ENCODE measurements at regions not wholly inside any gene's neighbourhood (a gene's known extent, or its start where the extent isn't known, plus 50 kb on each side); places are given as distances from the start of the nearest gene placed in this dataset.

GRCh38 chr11:8802251-8802650, 108.7 kb upstream of the AKIP1 start:
- no peak for ATAC-seq

GRCh38 chr11:8803973-8804372, 107.0 kb upstream of the AKIP1 start:
- TF ChIP-seq OSR1 (CRISPR knock-in tag; IDR thresholded peaks at IDR 0.05) (no peak), ZFP30 (CRISPR knock-in tag; IDR thresholded peaks at IDR 0.05) (no peak), RARB (CRISPR knock-in tag; IDR thresholded peaks at IDR 0.05) (no peak), TCF4 (CRISPR knock-in tag; IDR thresholded peaks at IDR 0.05; ENCODE audit: borderline replicate concordance) (no peak), ZNF70 (CRISPR knock-in tag; IDR thresholded peaks at IDR 0.05) (no peak), ESRRG (CRISPR knock-in tag; IDR thresholded peaks at IDR 0.05) (no peak), BACH2 (CRISPR knock-in tag; IDR thresholded peaks at IDR 0.05; ENCODE audit: borderline replicate concordance) (no peak), TSHZ2 (CRISPR knock-in tag; IDR thresholded peaks at IDR 0.05) (no peak), POU6F1 (CRISPR knock-in tag; IDR thresholded peaks at IDR 0.05; ENCODE audit: borderline replicate concordance, low read depth) (no peak)
- ATAC-seq, result no peak

More at GRCh38 chr11:8802251-8802650, 108.7 kb upstream of the AKIP1 start:
- TF ChIP-seq ZNF70 (CRISPR knock-in tag; IDR thresholded peaks at IDR 0.05), result no peak
- no peak for TF ChIP-seq CREB5 (CRISPR knock-in tag; IDR thresholded peaks at IDR 0.05; ENCODE audit: low read depth)
- no peak for TF ChIP-seq PATZ1 (CRISPR knock-in tag; IDR thresholded peaks at IDR 0.05; ENCODE audit: borderline replicate concordance)
- no peak for TF ChIP-seq SNAI2 (CRISPR knock-in tag; IDR thresholded peaks at IDR 0.05)
- TF ChIP-seq ARNTL (CRISPR knock-in tag; IDR thresholded peaks at IDR 0.05; ENCODE audit: borderline replicate concordance, low read depth), result no peak
- no peak for TF ChIP-seq ZNF8 (CRISPR knock-in tag; IDR thresholded peaks at IDR 0.05)
- TF ChIP-seq PPARA (CRISPR knock-in tag; IDR thresholded peaks at IDR 0.05; ENCODE audit: borderline replicate concordance), result no peak
- TF ChIP-seq ZNF565 (CRISPR knock-in tag; conservative IDR thresholded peaks at IDR 0.05; ENCODE audit: low read depth), result no peak
- TF ChIP-seq TOX (CRISPR knock-in tag; IDR thresholded peaks at IDR 0.05; ENCODE audit: borderline replicate concordance), result no peak
- no peak for TF ChIP-seq ZC3H10 (CRISPR knock-in tag; IDR thresholded peaks at IDR 0.05)
- no peak for TF ChIP-seq TCF4 (CRISPR knock-in tag; IDR thresholded peaks at IDR 0.05; ENCODE audit: borderline replicate concordance)
- TF ChIP-seq CSDC2 (CRISPR knock-in tag; IDR thresholded peaks at IDR 0.05), result no peak
- no peak for TF ChIP-seq OSR1 (CRISPR knock-in tag; IDR thresholded peaks at IDR 0.05)
- no peak for TF ChIP-seq ESRRG (CRISPR knock-in tag; IDR thresholded peaks at IDR 0.05)
- TF ChIP-seq RARB (CRISPR knock-in tag; IDR thresholded peaks at IDR 0.05), result no peak
- TF ChIP-seq GLIS3 (CRISPR knock-in tag; IDR thresholded peaks at IDR 0.05), result no peak

- TF ChIP-seq ZNF8 (CRISPR knock-in tag; IDR thresholded peaks at IDR 0.05), result no peak
- no peak for ATAC-seq
Measured at GRCh38 chr11:8805296-8805695, 105.7 kb upstream of the AKIP1 start.

GRCh38 chr11:8806974-8807373, 104.0 kb upstream of the AKIP1 start:
- no peak for ATAC-seq
- TF ChIP-seq TSHZ2 (CRISPR knock-in tag; IDR thresholded peaks at IDR 0.05), result no peak
- TF ChIP-seq ZFP3 (CRISPR knock-in tag; IDR thresholded peaks at IDR 0.05), result no peak
- TF ChIP-seq CSRNP3 (CRISPR knock-in tag; IDR thresholded peaks at IDR 0.05), result no peak
- no peak for TF ChIP-seq RARB (CRISPR knock-in tag; IDR thresholded peaks at IDR 0.05)
- no peak for TF ChIP-seq CREB5 (CRISPR knock-in tag; IDR thresholded peaks at IDR 0.05; ENCODE audit: low read depth)
- no peak for TF ChIP-seq GLIS3 (CRISPR knock-in tag; IDR thresholded peaks at IDR 0.05)
- no peak for TF ChIP-seq OSR1 (CRISPR knock-in tag; IDR thresholded peaks at IDR 0.05)
- no peak for TF ChIP-seq PPARA (CRISPR knock-in tag; IDR thresholded peaks at IDR 0.05; ENCODE audit: borderline replicate concordance)
- no peak for TF ChIP-seq SNAI2 (CRISPR knock-in tag; IDR thresholded peaks at IDR 0.05)
- TF ChIP-seq ZNF565 (CRISPR knock-in tag; conservative IDR thresholded peaks at IDR 0.05; ENCODE audit: low read depth), result no peak
